ENCODE measurements at regions not wholly inside any gene's neighbourhood (a gene's known extent, or its start where the extent isn't known, plus 50 kb on each side); places are given as distances from the start of the nearest gene placed in this dataset.
"Not testable (repeated sequence)": the region's sequence is repeated elsewhere in the genome, so short reads cannot be mapped to it uniquely, and the experiment has no call there.

- not testable (repeated sequence) for TF ChIP-seq CTCF (IDR thresholded peaks at IDR 0.05); ZFX (IDR thresholded peaks at IDR 0.05; ENCODE audit: borderline replicate concordance)
Observed at GRCh38 chr2:131604652-131605051, 77.0 kb downstream of the CCDC74A start.
